HUES6 (cell line): ENCODE measurements at regions not wholly inside any gene's neighbourhood (a gene's known extent, or its start where the extent isn't known, plus 50 kb on each side); places are given as distances from the start of the nearest gene placed in this dataset.
"Not testable (repeated sequence)": the region's sequence is repeated elsewhere in the genome, so short reads cannot be mapped to it uniquely, and the experiment has no call there.

Experiments
- H3K27ac ChIP-seq: 2 replicates; pipeline ENCODE4 v1.7.0; 2013; ENCODE audit warnings: low read depth, mild to moderate bottlenecking, low read length, inconsistent platforms
- H3K27me3 ChIP-seq: 2 replicates; pipeline ENCODE4 v1.6.1; 2013; ENCODE audit warnings: low read length; ENCODE audit not compliant: control insufficient read depth, insufficient read depth
- H3K36me3 ChIP-seq: 2 replicates; pipeline ENCODE4 v1.6.1; 2013; ENCODE audit warnings: low read length; ENCODE audit not compliant: control insufficient read depth, insufficient read depth
- H3K4me1 ChIP-seq: 2 replicates; pipeline ENCODE4 v1.6.1; 2013; ENCODE audit warnings: low read length; ENCODE audit not compliant: control insufficient read depth, insufficient read depth
- H3K4me3 ChIP-seq: 2 replicates; pipeline ENCODE4 v1.5.1; 2013; ENCODE audit warnings: low read depth, low read length
- H3K9ac ChIP-seq: one replicate; pipeline ENCODE4 v1.6.1; 2013; ENCODE audit warnings: mild to moderate bottlenecking, low read length
- H3K9me3 ChIP-seq: 2 replicates; pipeline ENCODE4 v1.6.1; 2013; ENCODE audit warnings: low read depth, low read length; ENCODE audit not compliant: control insufficient read depth, insufficient read depth

DNA sequence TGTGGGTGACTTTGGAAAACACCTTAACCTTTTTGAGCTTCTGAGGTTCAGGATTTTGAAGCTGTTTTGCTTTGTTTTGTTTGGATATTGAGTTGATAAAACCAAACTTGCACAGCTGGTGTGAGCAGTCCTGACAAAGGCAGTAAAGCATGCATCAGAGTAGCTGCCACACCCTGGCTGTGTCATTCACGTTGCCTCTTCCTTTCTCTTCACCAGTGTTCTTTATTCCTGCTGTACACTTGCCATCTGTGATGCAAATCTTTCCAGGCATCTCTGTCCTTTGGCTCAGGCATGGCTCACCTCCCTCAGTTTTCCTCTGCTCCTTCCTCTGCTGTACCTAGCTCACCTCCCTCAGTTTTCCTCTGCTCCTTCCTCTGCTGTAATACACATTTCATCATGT is 1850.2 kb upstream of the AGA start:
- Histone ChIP-seq H3K36me3 (no peaks in the 10 kb centered on the region), H3K4me3 (no peak overlapping the region), H3K9me3 (peaks cover 12% of the 10 kb centered on the region), H3K27me3 (no peaks in the 10 kb centered on the region), H3K27ac (no peak overlapping the region), H3K4me1 (peaks cover 17% of the 10 kb centered on the region; the same call in 1 of the 2 replicates), H3K9ac (no peak overlapping the region)

DNA sequence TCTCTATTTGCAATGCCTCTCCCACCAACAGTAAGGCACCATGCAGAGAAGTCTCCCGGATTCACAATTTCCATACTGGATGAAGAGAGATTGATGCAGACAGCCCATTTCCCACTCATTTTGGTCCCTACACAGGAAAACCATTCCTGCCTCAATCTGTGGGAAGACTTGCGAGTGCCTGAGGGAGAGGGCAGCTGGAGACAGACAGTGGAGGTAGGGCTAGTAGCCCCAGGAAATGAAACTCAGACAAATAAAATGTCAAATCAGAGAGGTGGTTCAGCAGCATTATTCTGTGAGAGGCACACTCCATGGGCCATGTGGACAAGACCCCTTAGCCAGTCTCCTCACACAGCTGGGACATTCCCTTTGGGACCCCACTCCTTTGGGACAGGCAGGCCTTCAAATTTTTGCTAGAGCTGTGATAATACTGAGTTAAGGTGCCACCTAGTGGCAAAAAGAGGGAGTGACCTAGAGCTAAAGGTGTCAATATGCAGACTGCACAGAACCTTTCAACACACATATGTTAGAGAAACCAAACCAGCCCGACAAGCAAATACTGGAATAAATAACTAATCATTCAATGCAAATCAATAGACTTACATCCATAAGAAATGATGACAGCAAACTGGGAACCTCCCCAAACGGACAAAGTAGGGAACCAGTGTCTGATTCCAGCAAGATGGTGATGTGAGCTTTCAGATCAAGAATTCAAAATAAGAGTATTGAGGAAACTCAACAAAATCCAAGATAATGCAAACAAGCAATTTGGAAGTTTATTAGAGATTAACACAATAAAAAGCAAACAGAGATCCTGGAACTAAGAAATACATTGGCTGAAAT is 1865.3 kb upstream of the AGA start:
- Histone ChIP-seq H3K4me1 (0 out of 2 replicates have a peak, but pooled peaks cover 4% of the 10 kb centered on the region), H3K27me3 (no peaks in the 10 kb centered on the region), H3K4me3 (no peak overlapping the region), H3K36me3 (no peaks in the 10 kb centered on the region), H3K9ac (no peak overlapping the region), H3K27ac (no peak overlapping the region), H3K9me3 (peaks cover 14% of the 10 kb centered on the region)

DNA sequence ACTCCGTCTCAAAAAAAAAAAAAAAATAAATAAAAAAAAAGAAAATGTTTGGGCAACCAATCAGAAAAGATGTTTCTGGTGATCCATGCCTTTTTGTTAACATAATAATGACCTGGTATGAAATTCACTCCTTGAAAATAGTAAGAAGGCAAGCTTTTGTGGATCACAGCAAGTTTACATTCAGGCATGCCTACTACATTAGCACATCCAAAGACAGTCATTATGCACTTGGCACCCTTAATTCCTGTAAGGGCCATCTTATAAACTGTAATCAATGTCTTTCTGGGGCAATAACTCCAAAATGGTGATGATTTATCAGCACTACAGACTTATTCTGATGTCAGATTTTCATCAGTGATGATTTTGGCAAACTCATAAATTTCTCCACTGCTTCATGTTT is 1871.6 kb upstream of the AGA start:
- H3K9ac ChIP-seq: no peak overlapping the region
- no peaks in the 10 kb centered on the region for H3K36me3 ChIP-seq
- no peaks in the 10 kb centered on the region; the same call in 1 of the 2 replicates for H3K4me1 ChIP-seq
- H3K27ac ChIP-seq: no peak overlapping the region
- peaks cover 13% of the 10 kb centered on the region for H3K9me3 ChIP-seq
- H3K4me3 ChIP-seq: no peak overlapping the region
- no peaks in the 10 kb centered on the region for H3K27me3 ChIP-seq

DNA sequence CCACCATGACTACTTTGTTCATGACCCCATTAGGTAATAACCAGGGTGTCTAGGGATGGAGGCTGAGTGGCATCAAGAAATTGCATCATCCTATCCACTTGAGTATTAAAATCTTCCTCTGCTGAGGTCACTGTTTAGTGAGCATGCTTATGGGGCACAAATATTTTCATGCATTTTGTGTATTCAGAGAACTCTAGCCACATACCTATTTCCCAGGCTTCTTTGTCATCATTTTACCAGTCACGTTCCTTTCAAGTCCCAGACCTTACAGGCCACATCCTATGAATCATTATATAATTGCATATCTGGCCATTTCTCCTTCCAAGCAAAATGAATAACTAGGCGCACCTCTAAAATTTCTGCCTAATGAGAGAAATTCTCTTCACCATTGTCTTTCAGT is 1882.9 kb upstream of the AGA start:
- Histone ChIP-seq H3K27me3 (no peaks in the 10 kb centered on the region), H3K36me3 (no peaks in the 10 kb centered on the region), H3K9ac (no peak overlapping the region), H3K4me3 (no peak overlapping the region), H3K4me1 (no peaks in the 10 kb centered on the region), H3K9me3 (no peaks in the 10 kb centered on the region), H3K27ac (no peak overlapping the region)

DNA sequence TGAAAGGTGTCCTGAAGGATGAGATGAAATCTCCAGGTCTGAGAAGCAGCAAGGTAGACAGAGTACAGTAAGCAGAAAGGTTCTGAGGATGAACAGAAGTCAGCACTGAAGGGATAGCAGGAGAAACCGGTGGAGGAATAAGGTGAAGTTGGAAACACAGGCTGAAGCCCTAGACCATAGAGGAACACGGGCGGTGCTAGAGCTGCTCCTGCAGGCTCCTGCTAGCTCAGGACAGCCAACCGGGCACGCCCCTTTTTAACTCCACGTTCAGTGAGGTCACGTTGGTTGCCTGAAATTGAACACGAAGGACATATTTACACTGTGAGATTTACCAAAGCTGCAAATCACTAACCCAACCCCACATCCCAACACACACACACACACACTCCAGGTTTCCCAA is 1886.4 kb upstream of the AGA start:
- H3K4me1 ChIP-seq: no peaks in the 10 kb centered on the region
- H3K36me3 ChIP-seq: no peaks in the 10 kb centered on the region
- H3K27ac ChIP-seq: no peak overlapping the region
- no peak overlapping the region for H3K4me3 ChIP-seq
- H3K9ac ChIP-seq: no peak overlapping the region
- H3K9me3 ChIP-seq: no peaks in the 10 kb centered on the region
- no peaks in the 10 kb centered on the region for H3K27me3 ChIP-seq

DNA sequence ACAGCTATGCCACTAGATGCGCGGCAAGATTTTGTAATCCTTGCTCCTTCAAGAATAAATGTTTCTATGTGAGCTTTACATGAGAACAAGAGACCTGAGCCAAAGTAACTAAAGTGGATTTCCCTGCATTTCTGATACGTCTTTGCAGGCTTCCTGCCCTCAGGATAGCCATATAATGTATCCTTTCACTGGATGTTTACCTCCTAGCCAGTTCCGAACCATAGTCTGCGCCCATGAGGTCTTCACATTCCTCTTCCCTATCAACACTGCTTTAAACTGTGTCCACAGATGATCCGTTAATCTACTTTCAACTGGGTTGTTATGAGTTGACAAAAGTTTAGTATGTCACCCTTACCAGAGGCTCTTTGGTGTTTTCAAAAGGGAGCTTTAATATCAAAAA is 1889.1 kb upstream of the AGA start:
- Histone ChIP-seq H3K9ac (no peak overlapping the region), H3K4me3 (no peak overlapping the region), H3K4me1 (no peaks in the 10 kb centered on the region), H3K9me3 (no peaks in the 10 kb centered on the region), H3K36me3 (no peaks in the 10 kb centered on the region), H3K27ac (no peak overlapping the region), H3K27me3 (no peaks in the 10 kb centered on the region)

DNA sequence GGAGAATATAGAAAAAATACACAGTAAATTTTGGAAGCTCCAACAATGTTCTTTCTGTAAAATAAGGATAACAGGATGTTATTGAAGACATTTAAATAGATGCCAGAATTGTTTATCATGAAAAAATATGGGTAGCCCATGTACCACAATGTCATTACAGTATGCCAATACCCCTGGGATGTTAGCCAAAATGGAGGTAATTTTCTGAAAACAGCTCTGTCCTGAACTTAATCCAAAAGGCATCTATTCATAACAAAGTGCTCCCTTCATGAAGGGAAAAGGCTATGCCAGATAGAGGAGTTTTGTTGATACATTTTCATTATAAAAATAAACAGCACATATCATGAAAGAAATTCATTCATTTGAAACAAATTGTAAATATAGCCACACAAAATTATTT is 1902.6 kb upstream of the AGA start:
- no peak overlapping the region for H3K4me3 ChIP-seq
- H3K36me3 ChIP-seq: no peaks in the 10 kb centered on the region
- H3K9me3 ChIP-seq: no peaks in the 10 kb centered on the region
- H3K27me3 ChIP-seq: no peaks in the 10 kb centered on the region
- H3K9ac ChIP-seq: no peak overlapping the region
- H3K4me1 ChIP-seq: no peaks in the 10 kb centered on the region
- H3K27ac ChIP-seq: no peak overlapping the region

DNA sequence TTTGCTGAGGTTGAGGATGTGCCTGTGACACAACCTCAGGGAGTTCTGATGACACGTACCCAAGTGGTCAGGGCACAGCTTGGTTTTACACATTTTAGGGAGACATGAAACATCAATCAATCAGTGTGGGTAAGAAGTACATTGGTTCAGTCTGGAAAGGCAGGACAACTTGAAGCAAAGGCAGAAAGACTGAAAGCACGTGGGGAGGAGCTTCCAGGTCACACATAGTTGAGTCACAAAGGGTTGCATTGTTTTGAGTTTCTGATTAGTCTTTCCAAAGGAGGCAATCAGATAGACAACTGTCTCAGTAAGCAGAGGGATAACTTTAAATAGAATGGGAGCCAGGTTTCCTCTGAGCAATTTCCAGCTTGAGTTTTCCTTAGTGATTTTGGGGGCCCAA is 1910.0 kb upstream of the AGA start:
- no peak overlapping the region for H3K27ac ChIP-seq
- H3K9ac ChIP-seq: no peak overlapping the region
- no peaks in the 10 kb centered on the region for H3K27me3 ChIP-seq
- no peaks in the 10 kb centered on the region for H3K4me1 ChIP-seq
- H3K36me3 ChIP-seq: no peaks in the 10 kb centered on the region
- H3K4me3 ChIP-seq: no peak overlapping the region
- 0 out of 2 replicates have a peak, but pooled peaks cover 3% of the 10 kb centered on the region for H3K9me3 ChIP-seq

DNA sequence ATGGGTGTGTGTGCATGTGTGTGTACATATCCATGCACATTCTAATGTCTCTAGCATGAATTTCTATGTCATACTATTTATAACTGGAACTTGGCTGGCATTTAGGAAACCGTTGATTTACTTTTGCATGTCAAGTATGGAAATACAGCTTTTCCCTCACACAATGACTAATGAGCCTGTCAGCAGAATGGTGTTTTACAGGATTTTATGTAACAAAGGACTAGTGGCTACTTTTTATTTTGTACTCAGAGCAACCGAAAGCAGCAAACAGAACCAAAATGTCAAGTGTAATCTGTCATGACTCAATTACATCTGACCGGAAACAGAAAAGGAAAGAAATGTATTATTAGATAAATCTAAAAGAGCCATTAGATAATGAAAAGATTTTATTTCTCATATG is 1911.5 kb upstream of the AGA start:
- no peaks in the 10 kb centered on the region for H3K36me3 ChIP-seq
- H3K4me3 ChIP-seq: no peak overlapping the region
- no peaks in the 10 kb centered on the region for H3K4me1 ChIP-seq

DNA sequence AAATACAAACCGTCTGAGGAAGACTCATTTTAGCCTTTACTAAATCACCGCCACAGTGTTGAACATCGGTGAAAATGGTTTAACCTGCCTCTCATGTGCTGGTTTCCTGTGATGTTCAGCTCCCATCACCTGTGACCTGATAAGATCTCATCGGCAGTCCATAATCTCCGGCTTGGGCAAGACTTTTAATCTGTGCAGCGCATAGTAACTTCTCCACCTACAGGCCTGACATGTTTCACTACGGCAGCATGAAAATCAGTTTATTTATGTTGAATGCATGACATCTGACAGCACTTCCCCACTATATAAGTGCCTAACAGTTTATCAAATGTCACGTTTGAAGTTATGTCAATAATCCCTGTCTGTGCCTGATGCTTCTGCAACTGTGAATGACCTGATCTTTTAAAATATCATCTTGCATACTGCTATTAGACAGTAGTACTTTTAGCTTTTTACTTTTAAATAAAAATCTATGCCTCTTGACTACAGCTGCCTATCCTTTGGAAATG is 1919.8 kb upstream of the AGA start:
- H3K36me3 ChIP-seq: no peaks in the 10 kb centered on the region
- H3K27me3 ChIP-seq: no peaks in the 10 kb centered on the region
- H3K9me3 ChIP-seq: no peaks in the 10 kb centered on the region
- no peaks in the 10 kb centered on the region for H3K4me1 ChIP-seq
- H3K4me3 ChIP-seq: no peak overlapping the region
- H3K27ac ChIP-seq: no peak overlapping the region
- no peak overlapping the region for H3K9ac ChIP-seq

More for the DNA sequence above, 1911.5 kb upstream of the AGA start:
- Histone ChIP-seq H3K27me3 (no peaks in the 10 kb centered on the region), H3K9ac (no peak overlapping the region), H3K27ac (no peak overlapping the region), H3K9me3 (0 out of 2 replicates have a peak, but pooled peaks cover 3% of the 10 kb centered on the region)

DNA sequence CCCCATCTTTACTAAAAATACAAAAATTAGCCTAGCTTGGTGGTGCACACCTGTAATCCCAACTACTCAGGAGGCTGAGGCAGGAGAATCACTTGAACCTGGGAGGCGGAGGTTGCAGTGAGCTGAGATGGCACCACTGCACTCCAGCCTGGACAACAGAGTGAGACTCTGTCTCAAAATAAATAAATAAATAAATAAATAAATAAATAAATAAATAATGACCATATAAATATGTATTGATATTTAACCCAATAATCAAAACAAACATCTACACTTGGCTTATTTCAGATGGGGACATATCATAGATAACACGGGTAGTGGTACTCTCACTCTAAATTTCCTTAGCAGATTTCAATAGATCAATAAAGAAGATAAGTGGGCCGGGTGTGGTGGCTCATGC is 1923.7 kb upstream of the AGA start:
- not testable (repeated sequence) for H3K4me3 ChIP-seq, H3K27ac ChIP-seq, H3K27me3 ChIP-seq, H3K9me3 ChIP-seq, H3K4me1 ChIP-seq, H3K36me3 ChIP-seq, H3K9ac ChIP-seq
